ENCODE measurements at regions not wholly inside any gene's neighbourhood (a gene's known extent, or its start where the extent isn't known, plus 50 kb on each side); places are given as distances from the start of the nearest gene placed in this dataset.

DNA sequence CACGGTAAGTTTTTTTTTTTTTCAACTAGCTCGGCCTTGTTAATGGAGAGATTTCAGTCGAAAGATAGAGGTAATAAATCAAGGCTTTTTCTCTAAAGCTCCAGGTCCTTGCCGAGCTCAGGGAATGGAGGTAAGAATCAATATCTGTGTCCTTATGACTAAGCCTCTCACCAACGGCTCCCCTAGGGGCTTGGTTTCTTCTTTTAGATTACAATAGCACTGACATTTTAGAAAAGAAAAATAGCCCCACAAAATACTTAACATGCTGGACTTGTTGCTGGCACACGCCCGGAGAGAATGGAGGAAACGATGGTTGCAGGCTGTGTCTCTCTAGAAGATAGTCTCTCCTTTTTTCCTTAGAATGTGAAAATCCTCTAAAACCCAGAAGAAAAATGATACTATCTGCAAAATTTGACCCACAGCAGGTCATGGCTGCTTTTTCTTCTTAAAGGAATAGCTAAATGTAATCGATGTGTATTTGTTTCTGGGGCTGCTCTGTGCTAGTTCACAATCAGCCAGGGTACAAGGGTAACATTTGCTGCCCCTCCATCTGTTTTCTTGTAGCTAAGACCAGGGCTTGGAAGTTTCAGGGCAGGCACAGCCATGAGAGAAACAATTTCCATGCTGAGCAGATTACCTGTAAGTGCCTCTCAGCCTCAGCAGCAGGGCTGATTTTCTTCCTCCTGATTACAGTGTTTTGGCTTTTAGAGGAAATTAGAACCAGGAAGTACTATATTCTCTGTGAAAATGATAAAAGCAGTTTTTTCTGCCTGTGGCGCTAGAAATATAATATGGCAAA, 86.2 kb upstream of the GNG12 start:
- DNase-seq (ENCODE audit: low spot score) = no peak
- Histone ChIP-seq H3K36me3 (replicated peaks; ENCODE audit: insufficient read depth, low read depth) (no peaks in the 10 kb centered on the region), H3K9me3 (ENCODE audit: low read depth) (no peaks in the 10 kb centered on the region), H3K9me2 (replicated peaks; ENCODE audit: insufficient read depth) (no peaks in the 10 kb centered on the region), H3K4me3 (no peak overlapping the region), H2AFZ (no peak overlapping the region), H3K27me3 (no peaks in the 10 kb centered on the region), H4K20me1 (ENCODE audit: insufficient read depth, poor library complexity, severe bottlenecking) (no peaks in the 10 kb centered on the region), H3K4me1 (ENCODE audit: insufficient read depth) (no peaks in the 10 kb centered on the region), H3K79me2 (no peaks in the 10 kb centered on the region), H3K27ac (no peak overlapping the region), H3K4me2 (no peak overlapping the region)
- TF ChIP-seq EZH2 (IDR thresholded peaks at IDR 0.05; ENCODE audit: borderline replicate concordance) (no peak), EZH2phosphoT487 (IDR thresholded peaks at IDR 0.05; ENCODE audit: low read depth, severe bottlenecking, unreplicated experiment) (no peak)
- WGBS (ENCODE audit: low lambda C conversion rate, missing lambda C conversion rate) = 61% methylated on average over 10 of the region's 10 CpGs

DNA sequence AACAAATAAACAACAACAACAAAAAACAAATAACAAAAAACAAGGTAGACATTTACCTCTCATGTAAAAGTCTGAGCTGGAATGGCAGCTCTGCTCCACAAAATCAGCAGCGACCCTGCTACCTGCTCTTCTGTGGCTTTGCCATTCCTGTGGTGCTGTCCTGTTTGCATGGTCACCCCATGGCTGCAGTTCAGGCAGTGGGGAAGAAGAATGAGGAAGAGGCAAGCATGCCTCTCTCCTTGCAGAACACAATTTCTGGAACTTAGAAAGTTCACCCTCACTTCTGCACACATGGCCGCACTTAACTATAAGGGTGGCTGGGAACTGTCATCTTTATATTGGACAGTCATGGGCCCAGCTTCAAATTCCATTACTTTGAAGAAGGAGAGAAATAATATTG, 84.8 kb upstream of the GNG12 start:
- Histone ChIP-seq H3K27me3 (no peaks in the 10 kb centered on the region), H3K4me2 (no peak overlapping the region), H3K9me2 (replicated peaks; ENCODE audit: insufficient read depth) (no peaks in the 10 kb centered on the region), H3K9me3 (ENCODE audit: low read depth) (no peaks in the 10 kb centered on the region), H3K4me3 (no peak overlapping the region), H3K36me3 (replicated peaks; ENCODE audit: insufficient read depth, low read depth) (no peaks in the 10 kb centered on the region), H2AFZ (no peak overlapping the region), H3K27ac (no peak overlapping the region), H3K79me2 (no peaks in the 10 kb centered on the region), H4K20me1 (ENCODE audit: insufficient read depth, poor library complexity, severe bottlenecking) (no peaks in the 10 kb centered on the region), H3K4me1 (ENCODE audit: insufficient read depth) (no peaks in the 10 kb centered on the region)
- DNase-seq (ENCODE audit: low spot score) = no peak
- 76% methylated on average over 2 of the region's 2 CpGs for WGBS (ENCODE audit: low lambda C conversion rate, missing lambda C conversion rate)
- TF ChIP-seq EZH2 (IDR thresholded peaks at IDR 0.05; ENCODE audit: borderline replicate concordance) (no peak), EZH2phosphoT487 (IDR thresholded peaks at IDR 0.05; ENCODE audit: low read depth, severe bottlenecking, unreplicated experiment) (no peak)
- TF ChIP-seq, protein P1, sequence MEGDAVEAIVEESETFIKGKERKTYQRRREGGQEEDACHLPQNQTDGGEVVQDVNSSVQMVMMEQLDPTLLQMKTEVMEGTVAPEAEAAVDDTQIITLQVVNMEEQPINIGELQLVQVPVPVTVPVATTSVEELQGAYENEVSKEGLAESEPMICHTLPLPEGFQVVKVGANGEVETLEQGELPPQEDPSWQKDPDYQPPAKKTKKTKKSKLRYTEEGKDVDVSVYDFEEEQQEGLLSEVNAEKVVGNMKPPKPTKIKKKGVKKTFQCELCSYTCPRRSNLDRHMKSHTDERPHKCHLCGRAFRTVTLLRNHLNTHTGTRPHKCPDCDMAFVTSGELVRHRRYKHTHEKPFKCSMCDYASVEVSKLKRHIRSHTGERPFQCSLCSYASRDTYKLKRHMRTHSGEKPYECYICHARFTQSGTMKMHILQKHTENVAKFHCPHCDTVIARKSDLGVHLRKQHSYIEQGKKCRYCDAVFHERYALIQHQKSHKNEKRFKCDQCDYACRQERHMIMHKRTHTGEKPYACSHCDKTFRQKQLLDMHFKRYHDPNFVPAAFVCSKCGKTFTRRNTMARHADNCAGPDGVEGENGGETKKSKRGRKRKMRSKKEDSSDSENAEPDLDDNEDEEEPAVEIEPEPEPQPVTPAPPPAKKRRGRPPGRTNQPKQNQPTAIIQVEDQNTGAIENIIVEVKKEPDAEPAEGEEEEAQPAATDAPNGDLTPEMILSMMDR (IDR thresholded peaks at IDR 0.05; ENCODE audit: poor library complexity) = no peak

DNA sequence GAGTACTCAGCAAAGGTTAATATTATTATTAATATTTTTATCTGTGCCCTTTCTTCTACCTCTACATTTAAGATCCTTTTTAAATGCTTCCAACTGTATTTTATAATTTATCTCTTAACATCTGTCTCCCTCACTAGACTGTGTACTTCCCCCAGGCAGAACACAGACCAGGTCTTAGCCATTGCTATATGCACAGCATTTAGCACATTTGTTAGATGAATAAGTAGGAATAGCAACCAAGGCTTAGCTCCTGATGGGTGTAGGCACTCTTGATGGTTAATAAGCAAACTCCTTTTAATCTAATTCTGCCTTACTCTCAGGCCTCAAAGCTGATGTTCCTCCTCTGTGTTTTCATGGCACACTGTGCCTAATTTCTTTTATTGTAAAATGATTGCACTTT, 83.7 kb upstream of the GNG12 start:
- Histone ChIP-seq H3K9me3 (ENCODE audit: low read depth) (no peaks in the 10 kb centered on the region), H3K4me1 (ENCODE audit: insufficient read depth) (no peaks in the 10 kb centered on the region), H2AFZ (no peak overlapping the region), H3K36me3 (replicated peaks; ENCODE audit: insufficient read depth, low read depth) (no peaks in the 10 kb centered on the region), H4K20me1 (ENCODE audit: insufficient read depth, poor library complexity, severe bottlenecking) (no peaks in the 10 kb centered on the region), H3K27me3 (no peaks in the 10 kb centered on the region), H3K4me3 (no peak overlapping the region), H3K79me2 (no peaks in the 10 kb centered on the region), H3K27ac (no peak overlapping the region), H3K9me2 (replicated peaks; ENCODE audit: insufficient read depth) (no peaks in the 10 kb centered on the region), H3K4me2 (no peak overlapping the region)
- no peak for TF ChIP-seq EZH2phosphoT487 (IDR thresholded peaks at IDR 0.05; ENCODE audit: low read depth, severe bottlenecking, unreplicated experiment)
- TF ChIP-seq, protein P1 (IDR thresholded peaks at IDR 0.05; ENCODE audit: poor library complexity) = no peak
- no peak for DNase-seq (ENCODE audit: low spot score)

DNA sequence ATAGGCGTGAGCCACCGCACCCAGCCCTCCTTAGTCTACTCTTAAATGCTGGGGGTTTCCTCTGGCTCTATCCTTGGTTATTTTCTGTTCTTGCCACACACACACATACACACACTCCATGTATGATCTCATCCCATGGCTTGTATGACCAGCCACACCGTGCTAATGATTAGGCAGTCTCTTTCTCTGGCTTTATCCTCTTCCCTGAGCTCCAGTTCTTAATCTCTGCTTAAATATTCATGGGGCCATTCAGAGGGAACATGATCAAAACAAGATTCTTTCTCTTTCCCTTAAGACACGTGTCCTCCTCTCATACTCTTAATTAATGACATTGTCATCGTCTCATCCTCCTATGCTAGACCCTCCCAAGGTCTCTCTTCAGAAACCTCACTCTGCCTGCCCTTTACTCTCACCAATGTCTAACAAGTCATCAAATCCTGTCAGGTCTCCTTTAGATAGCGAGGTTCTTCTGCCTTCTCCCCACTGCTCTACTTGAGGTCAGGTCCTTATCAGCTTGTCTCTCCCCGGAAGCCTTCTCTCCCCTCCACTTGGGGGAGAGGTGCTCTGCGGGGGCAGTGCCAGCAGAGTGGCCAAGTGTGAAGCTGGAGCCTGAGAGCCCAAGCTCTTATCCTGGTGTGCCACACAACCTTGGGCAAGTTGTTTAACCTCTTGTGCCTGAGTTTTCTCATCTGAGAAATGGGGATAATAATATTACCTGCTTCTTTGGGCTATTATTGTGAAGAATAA, 83.0 kb upstream of the GNG12 start:
- no peak for TF ChIP-seq EZH2 (IDR thresholded peaks at IDR 0.05; ENCODE audit: borderline replicate concordance)
- TF ChIP-seq, protein P1 (IDR thresholded peaks at IDR 0.05; ENCODE audit: poor library complexity) = no peak
- TF ChIP-seq EZH2phosphoT487 (IDR thresholded peaks at IDR 0.05; ENCODE audit: low read depth, severe bottlenecking, unreplicated experiment) = no peak
- H3K4me1 ChIP-seq (ENCODE audit: insufficient read depth) = no peaks in the 10 kb centered on the region
- no peaks in the 10 kb centered on the region for H3K27me3 ChIP-seq
- no peaks in the 10 kb centered on the region for H3K9me2 ChIP-seq (replicated peaks; ENCODE audit: insufficient read depth)
- no peak overlapping the region for H3K4me3 ChIP-seq
- H3K27ac ChIP-seq = no peak overlapping the region
- H3K9me3 ChIP-seq (ENCODE audit: low read depth) = no peaks in the 10 kb centered on the region
- H3K36me3 ChIP-seq (replicated peaks; ENCODE audit: insufficient read depth, low read depth) = no peaks in the 10 kb centered on the region
- H2AFZ ChIP-seq = no peak overlapping the region
- H4K20me1 ChIP-seq (ENCODE audit: insufficient read depth, poor library complexity, severe bottlenecking) = no peaks in the 10 kb centered on the region
- no peak for DNase-seq (ENCODE audit: low spot score)
- 88% methylated on average over 8 of the region's 8 CpGs for WGBS (ENCODE audit: low lambda C conversion rate, missing lambda C conversion rate)
- H3K4me2 ChIP-seq = no peak overlapping the region
- no peaks in the 10 kb centered on the region for H3K79me2 ChIP-seq
